ENCODE measurements at regions not wholly inside any gene's neighbourhood (a gene's known extent, or its start where the extent isn't known, plus 50 kb on each side); places are given as distances from the start of the nearest gene placed in this dataset.

- DNase-seq: no peak
- no peak for TF ChIP-seq CTCF (IDR thresholded peaks at IDR 0.05; ENCODE audit: partially characterized antibody, unreplicated experiment)
- Mint-ChIP-seq H3K27ac (ENCODE audit: unreplicated experiment) (no peak overlapping the region), H3K9me3 (ENCODE audit: unreplicated experiment) (no peaks in the 10 kb centered on the region), H3K36me3 (ENCODE audit: unreplicated experiment) (no peaks in the 10 kb centered on the region), H3K27me3 (ENCODE audit: unreplicated experiment) (peaks cover 2% of the 10 kb centered on the region), H3K4me3 (ENCODE audit: unreplicated experiment) (no peak overlapping the region), H3K4me1 (ENCODE audit: low read depth, unreplicated experiment) (no peaks in the 10 kb centered on the region)
Measured at GRCh38 chr15:96553006-96553405, 222.5 kb downstream of the NR2F2 start.

GRCh38 chr15:96553451-96553850 lies 223.0 kb downstream of the NR2F2 start:
- H3K9me3 Mint-ChIP-seq (ENCODE audit: unreplicated experiment): no peaks in the 10 kb centered on the region
- H3K27ac Mint-ChIP-seq (ENCODE audit: unreplicated experiment): no peak overlapping the region
- no peak overlapping the region for H3K4me3 Mint-ChIP-seq (ENCODE audit: unreplicated experiment)
- no peaks in the 10 kb centered on the region for H3K4me1 Mint-ChIP-seq (ENCODE audit: low read depth, unreplicated experiment)
- no peaks in the 10 kb centered on the region for H3K36me3 Mint-ChIP-seq (ENCODE audit: unreplicated experiment)
- peaks cover 2% of the 10 kb centered on the region for H3K27me3 Mint-ChIP-seq (ENCODE audit: unreplicated experiment)
- no peak for DNase-seq
- no peak for TF ChIP-seq CTCF (IDR thresholded peaks at IDR 0.05; ENCODE audit: partially characterized antibody, unreplicated experiment)

- no peak overlapping the region for H3K4me3 Mint-ChIP-seq (ENCODE audit: unreplicated experiment)
- H3K27ac Mint-ChIP-seq (ENCODE audit: unreplicated experiment): no peak overlapping the region
- H3K27me3 Mint-ChIP-seq (ENCODE audit: unreplicated experiment): peaks cover 2% of the 10 kb centered on the region
- H3K9me3 Mint-ChIP-seq (ENCODE audit: unreplicated experiment): no peaks in the 10 kb centered on the region
- no peaks in the 10 kb centered on the region for H3K4me1 Mint-ChIP-seq (ENCODE audit: low read depth, unreplicated experiment)
- no peak for DNase-seq
- TF ChIP-seq CTCF (IDR thresholded peaks at IDR 0.05; ENCODE audit: partially characterized antibody, unreplicated experiment): no peak
- no peaks in the 10 kb centered on the region for H3K36me3 Mint-ChIP-seq (ENCODE audit: unreplicated experiment)
Measured at GRCh38 chr15:96553931-96554330, 223.4 kb downstream of the NR2F2 start.

- Mint-ChIP-seq H3K27ac (ENCODE audit: unreplicated experiment) (no peak overlapping the region), H3K36me3 (ENCODE audit: unreplicated experiment) (no peaks in the 10 kb centered on the region), H3K27me3 (ENCODE audit: unreplicated experiment) (peaks cover 2% of the 10 kb centered on the region), H3K9me3 (ENCODE audit: unreplicated experiment) (no peaks in the 10 kb centered on the region), H3K4me1 (ENCODE audit: low read depth, unreplicated experiment) (no peaks in the 10 kb centered on the region), H3K4me3 (ENCODE audit: unreplicated experiment) (no peak overlapping the region)
- DNase-seq: no peak
- TF ChIP-seq CTCF (IDR thresholded peaks at IDR 0.05; ENCODE audit: partially characterized antibody, unreplicated experiment): no peak
Measured at GRCh38 chr15:96554541-96554940, 224.0 kb downstream of the NR2F2 start.

- peaks cover 2% of the 10 kb centered on the region for H3K9me3 Mint-ChIP-seq (ENCODE audit: unreplicated experiment)
- no peak overlapping the region for H3K27ac Mint-ChIP-seq (ENCODE audit: unreplicated experiment)
- H3K4me3 Mint-ChIP-seq (ENCODE audit: unreplicated experiment): no peak overlapping the region
- H3K36me3 Mint-ChIP-seq (ENCODE audit: unreplicated experiment): peaks cover 7% of the 10 kb centered on the region
- no peak for TF ChIP-seq CTCF (IDR thresholded peaks at IDR 0.05; ENCODE audit: partially characterized antibody, unreplicated experiment)
- H3K27me3 Mint-ChIP-seq (ENCODE audit: unreplicated experiment): peaks cover 2% of the 10 kb centered on the region
- H3K4me1 Mint-ChIP-seq (ENCODE audit: low read depth, unreplicated experiment): no peaks in the 10 kb centered on the region
- DNase-seq: no peak
Measured at GRCh38 chr15:96559087-96559486, 228.6 kb downstream of the NR2F2 start.

Data from glutamatergic neuron (in vitro differentiated cells).